ENCODE measurements at regions not wholly inside any gene's neighbourhood (a gene's known extent, or its start where the extent isn't known, plus 50 kb on each side); places are given as distances from the start of the nearest gene placed in this dataset.
A peak's percentile ranks its signal among the peaks of the same experiment; 100 is the strongest.
"Not testable (repeated sequence)": the region's sequence is repeated elsewhere in the genome, so short reads cannot be mapped to it uniquely, and the experiment has no call there.

DNA sequence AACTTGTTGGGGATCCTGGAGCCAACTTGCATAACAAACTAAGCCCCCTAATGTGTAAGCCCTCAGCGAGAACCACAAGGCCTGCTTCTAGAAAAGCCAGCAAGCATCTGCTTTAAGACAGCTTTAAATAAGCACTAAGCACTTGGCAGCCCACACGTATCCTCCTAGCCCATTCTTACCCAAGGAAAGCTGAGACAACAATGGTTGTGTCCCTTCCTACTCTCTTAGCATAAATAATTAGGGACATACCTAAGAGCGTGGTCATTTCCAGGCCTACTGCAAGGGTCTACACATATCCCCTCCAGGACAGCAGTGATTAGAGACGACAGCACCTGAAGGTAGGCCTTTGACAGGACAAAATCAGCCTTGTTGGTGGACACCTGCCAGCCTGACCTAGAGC, 322.8 kb upstream of the PPARGC1A start:
- ATAC-seq (no peak), DNase-seq (ENCODE audit: low spot score) (no peak)

DNA sequence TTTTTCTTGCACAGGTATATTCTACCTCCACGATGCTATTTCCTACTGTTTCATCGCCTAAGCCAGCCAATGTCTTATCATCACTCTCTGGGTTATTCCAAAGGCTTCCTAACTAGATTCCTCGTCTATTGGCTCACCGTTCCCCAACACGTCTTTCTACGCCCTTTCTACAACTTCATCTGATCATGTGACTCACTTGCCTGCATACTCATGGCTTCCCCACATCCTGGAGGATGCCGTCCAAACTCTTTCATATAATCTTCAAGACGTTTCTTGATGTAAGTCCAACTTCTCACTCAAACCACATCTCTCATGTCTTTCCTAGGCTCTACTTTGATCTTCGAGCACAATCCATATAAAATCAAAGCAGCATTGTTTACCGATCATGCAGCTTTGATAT, 322.0 kb upstream of the PPARGC1A start:
- ATAC-seq: no peak
- no peak for DNase-seq (ENCODE audit: low spot score)

DNA sequence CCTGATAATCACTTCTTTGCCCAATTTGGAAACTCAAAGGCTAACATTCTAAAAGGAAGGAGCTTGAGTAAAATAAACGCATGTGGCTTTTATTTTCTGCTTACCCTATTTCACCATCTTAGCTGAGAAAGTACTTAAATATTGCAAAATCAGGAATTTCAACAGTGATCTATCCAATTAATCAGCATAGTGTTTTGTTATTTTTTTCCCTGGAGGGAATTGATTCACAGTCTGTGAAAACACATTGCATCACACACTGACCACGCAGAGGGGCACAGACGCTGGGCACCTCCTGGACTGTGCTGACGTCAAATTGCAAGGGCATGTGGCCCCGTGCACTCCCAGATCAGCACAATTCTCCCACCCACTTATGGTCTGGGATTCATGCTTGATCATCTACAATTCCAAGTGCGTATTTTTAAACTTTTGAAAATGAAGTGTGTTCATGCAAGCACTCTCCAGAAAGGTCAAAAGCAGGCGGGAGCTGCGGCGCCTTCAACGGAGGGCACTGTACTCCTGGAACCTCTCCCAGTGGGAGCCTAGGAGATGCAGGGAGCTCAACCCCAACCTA, 320.6 kb upstream of the PPARGC1A start:
- DNase-seq (ENCODE audit: low spot score): peak; percentile 94
- ATAC-seq: peak; percentile 91

GRCh38 chr4:24209906-24210305, 320.1 kb upstream of the PPARGC1A start:
- DNase-seq (ENCODE audit: low spot score) (no peak), ATAC-seq (peak; percentile 12)

GRCh38 chr4:24209131-24209530, 319.3 kb upstream of the PPARGC1A start:
- ATAC-seq: no peak

DNA sequence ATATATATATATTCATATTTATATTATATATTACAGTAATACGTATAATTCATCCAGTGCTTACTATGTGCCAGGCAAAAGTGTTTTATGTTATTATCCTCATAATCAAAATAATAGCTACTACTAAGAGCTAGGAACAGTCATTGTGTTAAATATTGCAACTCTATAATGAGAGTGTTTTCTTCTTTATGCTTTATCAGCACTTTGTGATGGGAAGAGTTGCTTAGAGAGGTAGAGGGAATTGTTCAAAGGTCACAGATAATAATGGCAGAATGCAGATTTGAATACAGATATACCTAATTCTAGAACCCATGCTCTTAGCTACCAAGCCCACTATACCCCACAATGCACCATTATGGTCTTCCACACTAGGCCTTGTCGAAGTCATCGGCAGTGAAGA, 318.8 kb upstream of the PPARGC1A start:
- DNase-seq (ENCODE audit: low spot score): no peak
- ATAC-seq: no peak

More at GRCh38 chr4:24209131-24209530, 319.3 kb upstream of the PPARGC1A start:
- DNase-seq (ENCODE audit: low spot score): no peak

DNA sequence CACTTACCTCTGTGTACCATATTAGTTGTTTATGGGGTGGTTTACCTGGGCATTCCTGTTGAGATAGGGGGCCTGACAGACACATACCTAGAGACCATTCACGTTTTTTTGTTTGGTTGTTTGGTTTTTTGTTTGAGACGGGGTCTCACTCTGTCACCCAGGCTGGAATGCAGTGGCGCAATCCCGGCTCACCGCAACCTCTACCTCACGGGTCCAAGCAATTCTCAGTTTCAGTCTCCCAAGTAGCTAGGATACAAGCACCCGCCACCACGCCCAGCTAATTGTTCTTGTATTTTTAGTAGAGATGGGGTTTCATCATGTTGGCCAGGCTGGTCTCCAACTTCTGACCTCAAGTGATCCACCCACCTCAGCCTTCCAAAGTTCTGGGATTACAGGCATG, 314.9 kb upstream of the PPARGC1A start:
- not testable (repeated sequence) for ATAC-seq; DNase-seq (ENCODE audit: low spot score)

DNA sequence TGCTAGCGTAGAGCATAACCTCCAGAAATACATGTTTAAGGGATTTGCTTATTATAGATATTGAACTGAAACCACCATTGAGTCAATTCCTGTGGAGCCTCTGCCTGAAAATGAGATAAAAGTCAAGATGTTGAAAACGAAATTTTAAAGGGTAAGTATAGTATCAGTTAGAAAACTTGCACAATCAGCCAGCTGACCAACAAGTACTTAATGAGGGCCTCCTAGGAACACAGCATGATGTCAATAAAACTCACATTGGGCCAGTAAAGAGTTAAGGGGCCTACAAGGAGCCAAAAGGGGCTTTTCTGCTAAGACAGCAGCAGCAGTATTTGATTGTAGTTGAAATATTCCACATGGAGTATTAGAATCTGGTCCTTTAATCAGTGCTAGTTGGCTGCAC, 314.1 kb upstream of the PPARGC1A start:
- DNase-seq (ENCODE audit: low spot score) (no peak), ATAC-seq (no peak)

DNA sequence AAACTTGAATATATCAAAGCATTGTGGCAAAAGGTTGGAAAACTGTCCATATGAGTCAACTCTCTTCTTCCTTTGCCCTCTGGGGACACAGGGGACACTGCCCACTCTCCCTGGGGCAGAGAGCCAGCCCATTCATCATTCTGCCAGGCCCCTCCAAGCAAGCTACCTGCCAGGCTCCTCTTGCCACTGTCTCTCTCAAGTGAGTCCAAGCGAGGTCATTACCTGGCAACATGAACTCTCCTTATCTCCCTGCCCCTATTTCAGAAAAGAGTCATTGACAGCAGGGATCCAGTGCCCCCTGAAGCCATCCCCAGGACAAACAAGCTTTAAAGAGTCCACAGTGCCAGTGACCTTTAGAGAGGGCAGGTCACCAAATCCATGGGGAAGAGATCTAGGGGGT, 312.7 kb upstream of the PPARGC1A start:
- peak; percentile 86 for DNase-seq (ENCODE audit: low spot score)
- peak; percentile 92 for ATAC-seq

DNA sequence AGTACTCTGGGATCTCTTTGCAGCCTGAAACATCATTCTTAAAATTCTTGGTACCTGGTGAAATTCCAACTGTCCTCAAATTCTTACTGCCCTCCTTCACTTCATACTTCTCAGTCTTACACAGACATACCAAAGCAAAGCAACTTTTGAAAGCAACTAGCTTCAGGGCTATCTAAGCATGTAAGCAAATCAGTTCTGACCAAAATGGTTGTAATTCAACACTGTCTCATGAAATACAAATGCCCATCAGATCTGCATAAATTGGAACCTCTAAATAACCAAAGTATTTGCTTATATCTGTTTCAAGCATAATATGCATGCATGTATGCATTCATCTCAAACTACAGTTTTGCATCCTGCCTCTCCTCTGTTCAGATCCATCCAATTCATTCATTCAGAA, 308.1 kb upstream of the PPARGC1A start:
- ATAC-seq (no peak), DNase-seq (ENCODE audit: low spot score) (no peak)

DNA sequence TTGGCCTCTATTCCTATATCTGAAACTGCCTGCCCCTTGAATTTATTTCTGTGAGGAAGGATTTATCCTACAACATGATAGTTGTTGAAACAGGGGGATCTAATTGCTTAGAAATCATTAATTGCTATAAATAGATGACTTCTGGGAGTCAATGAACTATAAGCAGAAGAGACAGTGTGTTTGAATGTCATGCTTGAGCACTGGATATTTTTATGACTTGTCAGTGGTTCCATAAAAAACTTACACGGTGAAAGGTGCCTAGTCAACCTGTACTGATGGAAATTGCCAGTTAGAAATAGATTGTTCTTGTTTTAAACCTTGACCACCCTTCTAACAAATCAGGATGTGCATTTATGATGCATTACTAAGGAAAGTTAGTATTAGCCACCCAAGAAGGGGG, 306.9 kb upstream of the PPARGC1A start:
- DNase-seq (ENCODE audit: low spot score): no peak
- ATAC-seq: no peak

GRCh38 chr4:24195991-24196736, 306.3 kb upstream of the PPARGC1A start:
- no peak for DNase-seq (ENCODE audit: low spot score)
- ATAC-seq: peak; percentile 85

DNA sequence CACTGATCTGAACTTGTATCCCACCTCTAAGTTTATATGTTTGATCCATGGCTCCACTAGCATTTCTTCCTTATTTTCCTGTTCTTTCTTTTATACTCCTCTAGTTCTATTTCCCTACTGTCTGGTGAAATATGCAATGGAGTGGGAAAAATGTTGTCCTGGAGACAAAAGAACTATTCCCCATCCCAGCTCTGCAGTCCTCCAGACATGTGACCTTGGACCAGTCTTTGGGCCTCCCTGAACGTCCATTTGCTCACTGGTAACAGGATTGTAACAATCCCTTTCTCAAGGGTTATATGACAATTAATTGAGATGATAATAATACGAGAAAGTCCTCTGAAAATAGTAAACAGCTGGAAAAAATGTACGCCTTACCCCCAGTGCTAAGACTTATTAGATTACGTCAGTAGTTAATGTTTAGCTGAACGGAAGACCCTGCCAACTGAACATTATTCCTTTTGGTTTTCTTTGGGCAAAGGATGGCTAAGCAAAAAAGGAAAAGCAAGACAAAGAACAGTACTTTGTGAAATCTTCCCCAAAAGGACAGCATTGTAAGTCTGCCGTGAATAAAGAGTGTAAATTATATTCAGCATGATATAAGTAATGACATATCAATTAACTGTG, 302.3 kb upstream of the PPARGC1A start:
- no peak for DNase-seq (ENCODE audit: low spot score)
- peak; percentile 85 for ATAC-seq

DNA sequence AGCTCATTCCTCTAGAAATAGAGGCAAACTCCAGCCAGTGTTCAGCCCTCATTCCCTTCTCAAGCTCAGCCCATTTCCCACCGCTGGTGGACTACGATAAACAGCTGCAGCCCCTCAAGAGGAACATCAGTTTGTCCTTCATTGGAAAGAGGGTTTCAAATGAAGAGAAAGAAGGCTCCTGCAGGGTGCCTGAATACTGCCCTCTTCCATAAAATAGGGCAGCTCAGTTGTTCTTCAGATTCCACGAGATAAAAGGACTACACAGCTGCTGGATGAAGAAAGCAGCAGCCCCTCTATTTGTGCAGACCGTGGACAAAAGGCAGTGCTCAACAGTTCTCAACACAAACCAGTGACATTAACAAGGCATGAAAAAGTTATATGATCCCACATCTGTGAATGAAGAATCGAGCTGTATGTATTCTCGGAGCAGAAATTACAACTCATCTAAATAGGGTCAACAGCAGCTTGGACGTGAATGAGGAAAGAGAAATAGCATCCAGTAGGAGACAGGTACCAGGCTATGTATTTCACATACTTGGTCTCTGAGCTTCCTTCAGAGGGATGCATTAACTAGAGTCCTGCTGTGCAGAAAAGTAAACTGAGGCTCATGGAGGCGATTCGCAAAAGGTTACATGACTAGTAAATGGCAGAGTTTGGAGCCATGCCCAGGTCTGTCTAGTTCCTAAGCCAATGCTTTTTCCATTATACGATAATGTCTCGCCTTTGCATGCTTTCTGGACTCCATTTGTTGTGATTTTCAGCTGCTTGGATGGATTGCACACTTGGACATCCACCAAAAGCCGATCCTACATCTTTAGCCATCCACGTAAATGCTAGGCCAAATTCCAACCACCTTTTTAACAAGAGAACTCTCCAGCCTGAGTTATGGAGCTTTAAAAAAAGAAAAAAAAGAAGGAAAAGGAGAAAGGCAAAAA, 301.2 kb upstream of the PPARGC1A start:
- no peak for DNase-seq (ENCODE audit: low spot score)

DNA sequence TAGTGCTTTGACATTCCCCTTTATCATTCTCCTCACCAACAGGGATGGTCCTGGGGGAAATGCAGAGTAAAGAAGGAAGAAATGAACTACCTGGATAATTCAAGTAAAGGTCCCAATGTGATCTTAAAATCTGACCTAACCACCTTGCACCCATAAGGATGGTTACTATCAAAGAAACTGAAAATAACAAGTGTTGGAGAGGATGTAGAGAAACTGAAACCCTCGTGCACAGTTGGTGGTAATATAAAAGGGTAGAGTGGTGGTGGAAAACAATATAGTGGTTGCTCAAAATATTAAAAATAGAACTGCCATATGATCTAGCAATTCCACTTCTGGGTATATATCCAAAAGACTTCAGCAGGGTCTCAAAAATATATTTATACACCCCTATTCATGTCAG, 298.6 kb upstream of the PPARGC1A start:
- DNase-seq (ENCODE audit: low spot score) (no peak), ATAC-seq (no peak)

More for the DNA sequence above, 301.2 kb upstream of the PPARGC1A start:
- ATAC-seq: no peak

GRCh38 chr4:24186466-24186865, 296.6 kb upstream of the PPARGC1A start:
- DNase-seq (ENCODE audit: low spot score) (no peak), ATAC-seq (no peak)

- DNase-seq (ENCODE audit: low spot score) (no peak), ATAC-seq (no peak)
These were observed 291.2 kb upstream of the PPARGC1A start for GRCh38 chr4:24181005-24181404.

DNA sequence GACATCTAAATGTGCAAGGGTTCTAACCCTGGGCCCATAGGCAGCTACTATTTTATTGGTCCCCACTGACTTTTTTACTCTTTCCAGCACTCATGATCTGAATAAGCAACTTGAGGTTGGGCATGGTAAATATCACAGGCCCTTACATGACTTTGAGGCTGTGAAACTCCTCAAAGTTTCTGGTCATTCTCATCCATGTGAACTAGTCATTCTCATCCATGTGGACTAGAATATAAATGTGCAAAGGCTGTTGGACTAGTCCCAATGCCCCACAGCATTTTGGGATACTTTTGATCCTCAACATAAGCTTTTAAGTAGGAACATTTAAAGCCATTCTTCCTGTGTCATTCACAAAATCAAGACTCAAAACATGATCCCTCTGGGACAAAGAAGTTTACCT, 290.7 kb upstream of the PPARGC1A start:
- DNase-seq (ENCODE audit: low spot score) (no peak), ATAC-seq (no peak)

DNA sequence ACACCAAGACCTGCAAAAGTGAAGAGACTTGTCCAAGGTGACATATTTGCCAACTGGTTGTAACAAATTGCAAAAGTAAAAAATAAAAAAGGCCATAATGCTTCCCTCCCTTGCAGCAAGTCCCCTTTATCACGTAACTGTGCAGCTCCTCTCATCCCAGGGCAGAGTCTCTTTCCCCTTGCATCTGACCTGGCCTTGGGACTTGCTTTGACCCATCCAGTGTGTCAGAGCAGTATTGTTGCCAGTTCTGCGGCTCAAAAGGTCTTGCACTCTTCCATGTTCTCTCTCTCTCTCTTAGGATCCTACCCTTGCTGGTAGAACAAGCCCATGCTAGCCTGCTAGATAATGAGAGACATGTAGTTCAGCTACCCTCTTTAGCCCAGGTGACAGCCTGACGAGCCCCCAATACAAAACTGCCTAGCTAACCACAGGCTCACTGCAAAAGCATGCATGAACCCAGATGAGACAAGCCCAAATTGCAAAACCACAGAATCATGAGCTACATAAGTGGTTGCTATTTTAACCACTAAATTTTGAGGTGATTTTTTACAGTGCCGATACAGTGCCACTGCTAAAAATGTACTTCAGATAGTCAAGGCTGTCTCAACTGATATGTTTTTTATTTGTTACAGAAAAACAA, 289.5 kb upstream of the PPARGC1A start:
- ATAC-seq (peak; percentile 70), DNase-seq (ENCODE audit: low spot score) (no peak)

GRCh38 chr4:24177443-24177842, 287.6 kb upstream of the PPARGC1A start:
- not testable (repeated sequence) for ATAC-seq; DNase-seq (ENCODE audit: low spot score)

- DNase-seq (ENCODE audit: low spot score) (no peak), ATAC-seq (no peak)
These were observed 285.9 kb upstream of the PPARGC1A start for GRCh38 chr4:24175707-24176106.
